Astrocyte (in vitro differentiated cells and primary cell): ENCODE measurements at regions not wholly inside any gene's neighbourhood (a gene's known extent, or its start where the extent isn't known, plus 50 kb on each side); places are given as distances from the start of the nearest gene placed in this dataset.

Source experiments
- DNase-seq: peaks from one replicate; pipeline ENCODE4 v3.0.0-alpha.2; 2010; ENCODE audit warnings: low read depth
- FAIRE-seq: peaks from 2 replicates; lab custom pipeline; 2011; peaks lifted over from hg19 to GRCh38; lab: Jason Lieb, UNC
- H2AFZ ChIP-seq: 2 replicates; pipeline ENCODE4 v1.6.0; 2012; ENCODE audit warnings: low read depth, low read length, inconsistent platforms
- H3K27ac ChIP-seq: 2 replicates; pipeline ENCODE4 v1.5.1; 2011; ENCODE audit warnings: low read depth, low read length, inconsistent platforms
- H3K27me3 ChIP-seq: 2 replicates; pipeline ENCODE4 v1.6.0; 2011; ENCODE audit warnings: low read length, inconsistent platforms; ENCODE audit not compliant: insufficient read depth
- H3K36me3 ChIP-seq: 2 replicates; pipeline ENCODE4 v1.5.1; 2011; ENCODE audit warnings: low read length, inconsistent platforms; ENCODE audit not compliant: insufficient read depth
- H3K4me1 ChIP-seq: 2 replicates; pipeline ENCODE4 v1.5.1; 2011; ENCODE audit warnings: low read length, inconsistent platforms; ENCODE audit not compliant: insufficient read depth
- H3K4me2 ChIP-seq: 2 replicates; pipeline ENCODE4 v1.6.0; 2012; ENCODE audit warnings: low read length, inconsistent platforms
- H3K4me3 ChIP-seq: 2 replicates; pipeline ENCODE4 v1.5.1; 2011; ENCODE audit warnings: low read depth, mild to moderate bottlenecking, low read length, inconsistent platforms; ENCODE audit not compliant: insufficient read depth
- H3K79me2 ChIP-seq: 2 replicates; pipeline ENCODE4 v1.6.0; 2012; ENCODE audit warnings: mild to moderate bottlenecking, low read length, inconsistent platforms; ENCODE audit not compliant: insufficient read depth
- H3K9ac ChIP-seq: 2 replicates; pipeline ENCODE4 v1.6.0; 2012; ENCODE audit warnings: mild to moderate bottlenecking, low read length, inconsistent platforms
- H3K9me3 ChIP-seq: 2 replicates; pipeline ENCODE4 v1.5.1; 2012; ENCODE audit warnings: low read depth, mild to moderate bottlenecking, low read length, inconsistent platforms; ENCODE audit not compliant: insufficient read depth
- H4K20me1 ChIP-seq: 2 replicates; pipeline ENCODE4 v1.6.0; 2012; ENCODE audit warnings: low read length, inconsistent platforms; ENCODE audit not compliant: insufficient read depth
- H3K27ac Mint-ChIP-seq: one replicate; pipeline ENCODE4 v1.8.0; 2021; ENCODE audit warnings: mild to moderate bottlenecking, mixed read lengths; ENCODE audit not compliant: unreplicated experiment
- H3K27me3 Mint-ChIP-seq: one replicate; pipeline ENCODE4 v1.8.0; 2021; ENCODE audit warnings: low read depth, mixed read lengths; ENCODE audit not compliant: unreplicated experiment
- H3K36me3 Mint-ChIP-seq: one replicate; pipeline ENCODE4 v1.8.0; 2021; ENCODE audit warnings: low read depth, mixed read lengths; ENCODE audit not compliant: unreplicated experiment
- H3K4me1 Mint-ChIP-seq: one replicate; pipeline ENCODE4 v1.8.0; 2021; ENCODE audit warnings: low read depth, mixed read lengths; ENCODE audit not compliant: unreplicated experiment
- H3K4me3 Mint-ChIP-seq: one replicate; pipeline ENCODE4 v1.8.0; 2021; ENCODE audit warnings: mild to moderate bottlenecking, moderate library complexity, mixed read lengths; ENCODE audit not compliant: unreplicated experiment
- H3K9me3 Mint-ChIP-seq: one replicate; pipeline ENCODE4 v1.8.0; 2021; ENCODE audit warnings: mild to moderate bottlenecking, mixed read lengths; ENCODE audit not compliant: unreplicated experiment
- EZH2 ChIP-seq: IDR thresholded peaks from 2 replicates; pipeline ENCODE4 v1.6.1; 2012; ENCODE audit warnings: mild to moderate bottlenecking, low read length, inconsistent platforms; ENCODE audit not compliant: insufficient read depth
- TF ChIP-seq, protein P1 (sequence below): IDR thresholded peaks from 2 replicates; pipeline ENCODE4 v1.5.1; 2011; ENCODE audit warnings: low read depth, mild to moderate bottlenecking, inconsistent platforms, low read length, moderate library complexity; ENCODE audit not compliant: insufficient read depth

DNA sequence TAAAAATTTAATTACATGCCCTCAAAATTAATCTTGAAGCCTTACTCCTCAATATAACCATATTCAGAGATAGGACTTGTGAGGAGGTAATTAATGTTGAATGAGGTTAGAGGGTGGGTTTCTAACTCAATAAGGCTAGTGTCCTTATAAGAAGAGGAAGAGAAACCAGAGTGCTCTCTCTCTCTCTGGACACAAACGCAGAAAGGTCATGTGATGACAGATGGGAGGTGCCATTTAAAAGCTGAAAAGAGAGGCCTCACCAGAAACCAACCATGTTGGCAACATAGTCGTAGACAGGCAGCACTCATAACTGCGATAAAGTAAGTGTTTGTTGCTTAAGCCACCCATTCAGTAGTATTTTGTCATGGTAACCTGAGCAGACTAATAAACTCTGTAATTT is 378.5 kb upstream of the LMO3 start:
- Mint-ChIP-seq H3K36me3 (no peaks in the 10 kb centered on the region), H3K9me3 (peaks cover 3% of the 10 kb centered on the region), H3K4me3 (no peak overlapping the region), H3K27ac (no peak overlapping the region), H3K4me1 (no peaks in the 10 kb centered on the region), H3K27me3 (no peaks in the 10 kb centered on the region)
- no peaks in the 10 kb centered on the region for H4K20me1 ChIP-seq
- H3K79me2 ChIP-seq: no peaks in the 10 kb centered on the region
- TF ChIP-seq, protein P1, sequence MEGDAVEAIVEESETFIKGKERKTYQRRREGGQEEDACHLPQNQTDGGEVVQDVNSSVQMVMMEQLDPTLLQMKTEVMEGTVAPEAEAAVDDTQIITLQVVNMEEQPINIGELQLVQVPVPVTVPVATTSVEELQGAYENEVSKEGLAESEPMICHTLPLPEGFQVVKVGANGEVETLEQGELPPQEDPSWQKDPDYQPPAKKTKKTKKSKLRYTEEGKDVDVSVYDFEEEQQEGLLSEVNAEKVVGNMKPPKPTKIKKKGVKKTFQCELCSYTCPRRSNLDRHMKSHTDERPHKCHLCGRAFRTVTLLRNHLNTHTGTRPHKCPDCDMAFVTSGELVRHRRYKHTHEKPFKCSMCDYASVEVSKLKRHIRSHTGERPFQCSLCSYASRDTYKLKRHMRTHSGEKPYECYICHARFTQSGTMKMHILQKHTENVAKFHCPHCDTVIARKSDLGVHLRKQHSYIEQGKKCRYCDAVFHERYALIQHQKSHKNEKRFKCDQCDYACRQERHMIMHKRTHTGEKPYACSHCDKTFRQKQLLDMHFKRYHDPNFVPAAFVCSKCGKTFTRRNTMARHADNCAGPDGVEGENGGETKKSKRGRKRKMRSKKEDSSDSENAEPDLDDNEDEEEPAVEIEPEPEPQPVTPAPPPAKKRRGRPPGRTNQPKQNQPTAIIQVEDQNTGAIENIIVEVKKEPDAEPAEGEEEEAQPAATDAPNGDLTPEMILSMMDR: no peak
- no peak for TF ChIP-seq EZH2
- H3K9me3 ChIP-seq: no peaks in the 10 kb centered on the region
- H3K4me3 ChIP-seq: no peak overlapping the region
- H3K27ac ChIP-seq: no peak overlapping the region
- no peak overlapping the region for H3K9ac ChIP-seq
- no peak for FAIRE-seq
- H3K36me3 ChIP-seq: no peaks in the 10 kb centered on the region
- no peak overlapping the region for H2AFZ ChIP-seq
- H3K27me3 ChIP-seq: no peaks in the 10 kb centered on the region
- DNase-seq: no peak
- no peaks in the 10 kb centered on the region for H3K4me1 ChIP-seq
- H3K4me2 ChIP-seq: no peak overlapping the region

DNA sequence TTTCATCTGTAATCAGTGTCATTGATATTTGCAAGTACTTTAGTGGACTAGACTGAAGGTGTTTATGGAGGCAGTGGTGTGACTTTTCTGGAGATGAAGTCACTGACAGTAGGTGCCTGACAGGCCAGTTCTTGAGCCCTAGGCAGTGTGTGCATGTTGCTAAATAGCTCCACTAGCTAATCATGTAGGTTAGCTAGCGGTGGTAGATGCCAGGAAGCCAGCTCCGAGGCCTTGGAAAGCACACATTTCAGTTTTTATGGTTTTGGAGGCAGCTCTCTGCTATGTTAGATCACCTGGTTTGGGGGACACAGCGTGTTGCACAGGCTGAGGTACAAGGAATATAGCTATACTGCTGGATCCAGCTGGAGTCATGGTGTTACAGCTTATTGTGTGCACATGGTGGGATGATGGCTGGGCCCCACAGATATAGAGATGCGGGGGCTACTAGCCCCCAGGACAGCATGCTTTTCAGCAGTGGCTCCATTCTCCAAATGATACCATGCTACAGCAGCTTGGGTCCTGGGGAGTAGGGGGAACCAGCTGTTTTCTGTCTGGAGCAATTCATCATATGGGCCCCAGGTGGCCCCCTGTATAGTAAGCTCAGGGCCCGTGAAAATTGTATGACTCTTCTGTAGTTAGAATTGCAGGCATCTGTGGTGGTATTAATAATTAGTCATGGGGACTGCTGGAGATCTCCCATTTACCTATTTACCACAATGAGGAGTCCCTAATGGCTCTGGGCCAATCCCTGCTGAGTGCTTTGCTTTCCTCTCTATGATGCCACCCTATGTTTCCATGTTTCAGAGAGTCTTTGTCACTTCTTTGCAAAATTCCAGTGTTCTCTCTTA is 367.2 kb upstream of the LMO3 start:
- H3K9ac ChIP-seq: no peak overlapping the region
- Mint-ChIP-seq H3K4me3 (no peak overlapping the region), H3K4me1 (peaks cover 14% of the 10 kb centered on the region), H3K36me3 (no peaks in the 10 kb centered on the region), H3K27ac (no peak overlapping the region), H3K9me3 (no peaks in the 10 kb centered on the region), H3K27me3 (no peaks in the 10 kb centered on the region)
- H2AFZ ChIP-seq: no peak overlapping the region
- no peak overlapping the region for H3K27ac ChIP-seq
- no peaks in the 10 kb centered on the region for H3K9me3 ChIP-seq
- no peaks in the 10 kb centered on the region for H3K79me2 ChIP-seq
- no peak overlapping the region for H3K4me2 ChIP-seq
- H3K4me3 ChIP-seq: no peak overlapping the region
- no peak for FAIRE-seq
- no peak for TF ChIP-seq EZH2
- TF ChIP-seq, protein P1: no peak
- no peaks in the 10 kb centered on the region for H3K4me1 ChIP-seq
- no peaks in the 10 kb centered on the region for H4K20me1 ChIP-seq
- no peaks in the 10 kb centered on the region for H3K27me3 ChIP-seq
- H3K36me3 ChIP-seq: no peaks in the 10 kb centered on the region
- DNase-seq: no peak

DNA sequence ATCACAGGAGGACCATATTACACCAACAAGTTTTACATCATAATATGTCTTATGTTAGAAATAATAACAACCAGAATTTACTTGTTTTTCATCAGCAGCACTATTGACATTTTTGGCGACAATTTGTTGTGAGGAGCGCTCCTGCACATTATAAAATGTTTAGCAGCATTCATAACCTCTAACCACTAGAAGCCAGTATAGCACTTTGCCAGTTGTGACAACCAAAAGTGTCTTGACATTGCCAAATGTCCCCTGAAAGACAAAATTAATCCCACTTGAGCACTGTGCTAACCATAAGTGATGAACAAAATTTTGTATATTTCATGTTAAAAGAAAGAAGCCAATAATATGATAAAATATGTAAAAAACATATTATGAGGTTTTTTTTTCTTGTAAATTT is 356.9 kb upstream of the LMO3 start:
- Histone ChIP-seq H3K79me2 (no peaks in the 10 kb centered on the region), H2AFZ (no peak overlapping the region), H3K4me2 (no peak overlapping the region), H3K4me1 (no peaks in the 10 kb centered on the region), H4K20me1 (no peaks in the 10 kb centered on the region), H3K9ac (no peak overlapping the region), H3K9me3 (no peaks in the 10 kb centered on the region), H3K36me3 (no peaks in the 10 kb centered on the region), H3K27me3 (no peaks in the 10 kb centered on the region), H3K4me3 (no peak overlapping the region), H3K27ac (no peak overlapping the region)
- Mint-ChIP-seq H3K4me3 (no peak overlapping the region), H3K9me3 (no peaks in the 10 kb centered on the region), H3K27me3 (no peaks in the 10 kb centered on the region), H3K36me3 (no peaks in the 10 kb centered on the region), H3K27ac (no peak overlapping the region), H3K4me1 (no peaks in the 10 kb centered on the region)
- TF ChIP-seq, protein P1: no peak
- TF ChIP-seq EZH2: no peak
- FAIRE-seq (no peak), DNase-seq (no peak)
